Small intestine (tissue), 7 donors: ENCODE measurements at regions not wholly inside any gene's neighbourhood (a gene's known extent, or its start where the extent isn't known, plus 50 kb on each side); places are given as distances from the start of the nearest gene placed in this dataset.
A peak's percentile ranks its signal among the peaks of the same experiment; 100 is the strongest.

Source experiments
- DNase-seq, 2 donors: peaks; one replicate each; pipeline versions ENCODE4 v3.0.0 to v3.0.0-alpha.2; 2013
- FAIRE-seq: peaks from 2 replicates; lab custom pipeline; 2012; peaks lifted over from hg19 to GRCh38; lab: Jason Lieb, UNC
- H3K27ac ChIP-seq, 3 donors: one replicate each; pipeline ENCODE4 v1.5.1; 2013; ENCODE audit warnings: low read length in 2 of 3, mild to moderate bottlenecking in 2 of 3, control low read depth in 1 of 3, inconsistent platforms in 1 of 3, low read depth in 1 of 3, moderate library complexity in 1 of 3
- H3K27me3 ChIP-seq, 3 donors: one replicate each; pipeline ENCODE4 v1.6.1; 2013; ENCODE audit warnings: low read length in 3 of 3, inconsistent platforms in 1 of 3; ENCODE audit not compliant: control insufficient read depth in 3 of 3, insufficient read depth in 3 of 3
- H3K36me3 ChIP-seq, 3 donors: one replicate each; pipeline ENCODE4 v1.6.1; 2013; ENCODE audit warnings: low read length in 3 of 3, inconsistent platforms in 1 of 3, low read depth in 1 of 3, mild to moderate bottlenecking in 1 of 3, moderate library complexity in 1 of 3; ENCODE audit not compliant: control insufficient read depth in 3 of 3, insufficient read depth in 2 of 3
- H3K4me1 ChIP-seq, 3 donors: one replicate each; pipeline ENCODE4 v1.6.1; 2013; ENCODE audit warnings: low read length in 2 of 3, inconsistent platforms in 1 of 3, low read depth in 1 of 3, mild to moderate bottlenecking in 1 of 3, moderate library complexity in 1 of 3; ENCODE audit not compliant: control insufficient read depth in 3 of 3, insufficient read depth in 2 of 3
- H3K4me3 ChIP-seq, 3 donors: one replicate each; pipeline ENCODE4 v1.5.1; 2013; ENCODE audit warnings: low read length in 3 of 3, control low read depth in 1 of 3, inconsistent platforms in 1 of 3, low read depth in 1 of 3, mild to moderate bottlenecking in 1 of 3, moderate library complexity in 1 of 3
- H3K9me3 ChIP-seq, 2 donors: one replicate each; pipeline ENCODE4 v1.6.1; 2013; ENCODE audit warnings: low read depth in 1 of 2, low read length in 1 of 2; ENCODE audit not compliant: control insufficient read depth in 2 of 2, insufficient read depth in 1 of 2
- WGBS, 3 donors: extraction: QIAGEN DNeasy Blood & Tissue Kit; methylation state at CpG; one replicate each; pipeline ENCODE4 v1.1.7; 2013; 5-methylcytosine and 5-hydroxymethylcytosine counted together
- donor health status: healthy with polysubstance abuse.
- donor health status: control.
- donor health status: control.
- donor health status: Bipolar disorder and iron deficiency.
- donor health status: healthy.

DNA sequence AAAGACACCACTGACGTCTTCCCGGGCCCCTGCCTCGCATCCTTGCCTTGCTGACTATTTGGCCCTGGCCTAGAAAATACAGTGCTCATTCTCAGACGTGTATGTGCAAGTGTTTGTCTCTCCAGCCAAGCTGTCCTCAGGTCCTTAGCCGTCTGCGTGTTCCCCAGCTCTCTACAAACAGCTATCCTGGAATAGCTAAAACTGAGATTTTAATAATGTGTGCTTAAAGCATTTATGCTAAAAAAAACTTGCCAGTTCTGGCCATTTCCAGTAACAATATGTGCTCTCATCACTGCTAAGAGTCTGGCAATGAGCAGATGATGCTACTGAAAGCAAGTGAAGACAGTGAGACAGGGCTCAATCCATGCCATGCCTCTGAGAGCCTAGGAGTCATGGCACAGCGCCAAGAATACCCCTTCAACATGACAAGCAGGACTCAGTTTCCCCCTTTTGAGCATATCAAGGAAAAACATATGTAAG, 55.7 kb downstream of the IRF2BP2 start:
- WGBS, 3 donors = 79 to 85% (median 85%) methylated on average over 7 of the region's 7 CpGs
- Histone ChIP-seq H3K4me3 (no peak overlapping the region), H3K27me3 (no peaks in the 10 kb centered on the region), H3K9me3 (no peaks in the 10 kb centered on the region), H3K27ac (peak overlapping the region in 1 of 3 donors; percentile 83), H3K36me3 (no peaks in the 10 kb centered on the region), H3K4me1 (peaks cover 0 to 15% (median 0%) of the 10 kb centered on the region in 3 donors)
- FAIRE-seq (no peak), DNase-seq (no peak)

DNA sequence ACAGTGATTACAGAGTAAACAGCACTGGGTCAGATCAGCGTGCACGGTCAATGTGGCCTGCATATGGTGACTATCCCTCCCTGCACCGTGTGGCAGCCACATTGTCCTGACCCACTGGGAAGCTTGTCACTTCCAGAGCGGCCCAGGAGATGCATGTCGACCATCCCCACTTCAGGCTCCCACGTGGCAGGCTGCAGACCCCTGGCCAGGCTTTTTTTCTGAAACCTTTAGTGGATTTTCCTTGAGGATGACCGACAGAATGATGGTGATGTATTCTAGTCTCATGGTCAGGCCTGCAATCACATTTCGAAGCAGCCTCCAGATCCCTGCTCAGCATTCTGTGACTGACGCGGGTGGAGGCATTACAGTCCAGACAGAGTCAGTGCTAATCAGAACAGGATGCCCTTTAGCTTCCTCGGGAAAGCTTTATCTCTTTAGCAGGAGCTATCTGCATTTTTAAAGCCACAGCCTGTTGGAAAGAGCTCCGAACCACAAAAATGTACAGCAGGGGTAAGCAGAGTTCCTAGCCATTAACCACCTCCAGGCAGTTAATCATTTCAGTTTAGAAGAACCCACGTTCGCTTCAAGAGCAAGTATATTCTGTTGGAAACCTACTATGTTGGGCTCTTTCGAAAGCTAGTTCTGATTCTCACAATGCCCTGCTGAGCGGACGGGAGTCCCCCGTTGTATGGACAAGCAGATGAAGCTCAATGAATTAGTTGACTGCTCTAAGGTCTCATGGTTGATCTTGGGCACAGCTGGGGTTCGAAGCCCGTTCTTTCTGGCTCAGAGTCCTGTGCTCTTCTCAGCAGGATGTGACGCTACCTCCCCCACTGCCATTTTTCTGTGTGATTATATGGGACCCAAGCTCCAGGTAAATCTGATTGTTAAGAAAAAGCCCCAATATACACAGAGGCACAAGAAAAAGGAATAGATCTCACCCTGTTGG, 56.5 kb downstream of the IRF2BP2 start:
- FAIRE-seq (no peak), DNase-seq (peak in 1 of 2 donors; percentile 70)
- H3K4me1 ChIP-seq = peaks cover 0 to 15% (median 0%) of the 10 kb centered on the region in 3 donors
- H3K9me3 ChIP-seq = no peaks in the 10 kb centered on the region
- no peaks in the 10 kb centered on the region for H3K27me3 ChIP-seq
- H3K36me3 ChIP-seq = no peaks in the 10 kb centered on the region
- 74 to 79% (median 77%) methylated on average over 21 of the region's 21 CpGs for WGBS, 3 donors
- no peak overlapping the region for H3K4me3 ChIP-seq
- H3K27ac ChIP-seq = peak overlapping the region in 1 of 3 donors; percentile 83

- DNase-seq = no peak
Observed at GRCh38 chr1:234551032-234551378, 59.0 kb downstream of the IRF2BP2 start.

DNA sequence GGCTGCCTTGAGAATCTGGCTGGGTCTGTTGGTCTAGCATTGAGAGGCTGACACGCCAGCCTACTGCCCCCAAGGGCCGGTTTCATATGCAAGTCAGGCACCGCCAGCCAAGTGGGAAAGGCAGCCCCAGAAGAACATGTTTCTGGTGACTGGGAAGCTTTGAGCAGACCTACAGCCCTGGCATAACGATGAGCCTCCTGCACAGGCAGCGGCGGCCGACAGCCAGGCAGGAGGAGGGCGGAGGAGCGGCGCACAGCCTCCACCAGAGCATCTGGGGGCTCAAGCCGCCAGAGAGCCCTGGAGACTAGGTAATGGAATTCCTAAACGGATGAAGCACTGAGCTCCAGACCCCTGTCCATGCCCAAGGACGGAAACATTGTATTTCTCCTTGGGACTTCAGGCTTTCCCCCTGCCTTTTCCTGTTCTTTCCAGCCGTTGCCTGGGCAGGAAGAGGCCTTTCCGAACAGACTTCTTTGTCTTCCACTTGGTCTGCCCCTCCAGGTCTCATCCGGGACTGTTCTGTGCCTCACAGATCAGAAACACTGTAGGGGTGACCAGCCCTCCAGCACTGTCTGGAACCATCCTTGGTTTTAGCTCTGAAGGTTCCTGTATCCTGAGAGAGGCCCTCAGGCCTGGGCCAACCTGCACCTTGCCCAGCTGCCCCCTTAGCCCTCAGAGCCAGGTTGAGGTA, 59.5 kb downstream of the IRF2BP2 start:
- peaks cover 0 to 32% (median 0%) of the 10 kb centered on the region in 3 donors for H3K4me1 ChIP-seq
- no peak overlapping the region for H3K4me3 ChIP-seq
- H3K36me3 ChIP-seq = no peaks in the 10 kb centered on the region
- DNase-seq (no peak), FAIRE-seq (no peak)
- 81 to 94% (median 93%) methylated on average over 16 of the region's 16 CpGs for WGBS, 3 donors
- H3K27ac ChIP-seq = no peak overlapping the region
- no peaks in the 10 kb centered on the region for H3K9me3 ChIP-seq
- no peaks in the 10 kb centered on the region for H3K27me3 ChIP-seq

More at GRCh38 chr1:234551032-234551378, 59.0 kb downstream of the IRF2BP2 start:
- no peaks in the 10 kb centered on the region for H3K9me3 ChIP-seq
- H3K4me1 ChIP-seq = peaks cover 0 to 27% (median 0%) of the 10 kb centered on the region in 3 donors
- WGBS, 3 donors = 86 to 92% (median 88%) methylated on average over 6 of the region's 6 CpGs
- no peaks in the 10 kb centered on the region for H3K36me3 ChIP-seq
- FAIRE-seq = no peak
- no peak overlapping the region for H3K27ac ChIP-seq
- H3K4me3 ChIP-seq = no peak overlapping the region
- no peaks in the 10 kb centered on the region for H3K27me3 ChIP-seq

DNA sequence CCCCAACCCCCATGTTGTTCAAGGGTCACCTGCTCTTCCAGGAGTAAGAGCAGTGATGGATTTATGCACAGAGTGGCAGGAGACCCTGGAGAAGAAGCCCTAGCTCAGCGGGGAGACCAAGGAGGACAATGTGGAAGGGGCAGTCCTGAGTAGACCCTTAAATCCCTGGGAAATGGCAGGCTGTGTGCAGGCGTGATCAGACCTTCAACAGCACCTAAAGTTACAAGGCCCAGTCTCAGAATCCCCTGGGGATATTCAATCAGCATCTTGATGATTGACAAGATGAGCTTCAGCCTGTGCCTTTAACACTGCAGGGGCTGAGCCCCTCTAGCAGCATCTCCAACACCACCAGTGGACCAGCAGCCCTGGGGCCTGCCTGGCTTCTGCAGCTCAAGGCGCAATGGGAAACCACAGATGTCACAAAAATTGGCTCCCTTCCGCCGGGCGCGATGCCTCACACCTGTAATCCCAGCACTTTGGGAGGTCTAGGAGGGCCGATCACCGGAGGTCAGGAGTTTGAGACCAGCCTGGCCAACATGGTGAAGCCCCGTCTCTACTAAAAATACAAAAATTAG, 60.4 kb downstream of the IRF2BP2 start:
- no peaks in the 10 kb centered on the region for H3K9me3 ChIP-seq
- 95 to 96% (median 95%) methylated on average over 10 of the region's 10 CpGs for WGBS, 3 donors
- no peaks in the 10 kb centered on the region for H3K36me3 ChIP-seq
- no peaks in the 10 kb centered on the region for H3K27me3 ChIP-seq
- no peak for DNase-seq
- no peak overlapping the region for H3K27ac ChIP-seq
- H3K4me3 ChIP-seq = no peak overlapping the region
- no peak for FAIRE-seq
- peaks cover 1 to 42% (median 4%) of the 10 kb centered on the region in 3 donors for H3K4me1 ChIP-seq

GRCh38 chr1:234546890-234547788, 62.8 kb downstream of the IRF2BP2 start:
- DNase-seq (no peak), FAIRE-seq (no peak)
- no peaks in the 10 kb centered on the region for H3K36me3 ChIP-seq
- peaks cover 1 to 47% (median 5%) of the 10 kb centered on the region in 3 donors for H3K4me1 ChIP-seq
- H3K27ac ChIP-seq = peak overlapping the region in 1 of 3 donors; percentile 97
- no peaks in the 10 kb centered on the region for H3K9me3 ChIP-seq
- no peak overlapping the region for H3K4me3 ChIP-seq
- WGBS, 3 donors = 74 to 85% (median 80%) methylated on average over 6 of the region's 6 CpGs
- no peaks in the 10 kb centered on the region for H3K27me3 ChIP-seq

GRCh38 chr1:234546387-234546704, 63.6 kb downstream of the IRF2BP2 start:
- Histone ChIP-seq H3K36me3 (no peaks in the 10 kb centered on the region), H3K9me3 (no peaks in the 10 kb centered on the region), H3K27ac (peak overlapping the region in 1 of 3 donors; percentile 97), H3K4me1 (peaks cover 1 to 52% (median 5%) of the 10 kb centered on the region in 3 donors), H3K4me3 (no peak overlapping the region), H3K27me3 (no peaks in the 10 kb centered on the region)
- DNase-seq (no peak), FAIRE-seq (no peak)
- 50 to 71% (median 70%) methylated on average over 7 of the region's 7 CpGs for WGBS, 3 donors
